ENCODE measurements at regions not wholly inside any gene's neighbourhood (a gene's known extent, or its start where the extent isn't known, plus 50 kb on each side); places are given as distances from the start of the nearest gene placed in this dataset.

- DNase-seq (ENCODE audit: low read depth in 1 of 2, low spot score in 1 of 2) = no peak
- TF ChIP-seq GABPA (IDR thresholded peaks at IDR 0.05; ENCODE audit: low read depth) = no peak
- no peak for TF ChIP-seq POLR2AphosphoS5 (IDR thresholded peaks at IDR 0.05; ENCODE audit: low read depth)
- no peak for TF ChIP-seq CTCF (IDR thresholded peaks at IDR 0.05; ENCODE audit: insufficient read depth, low read length)
- TF ChIP-seq REST (IDR thresholded peaks at IDR 0.05; ENCODE audit: insufficient replicate concordance, low read depth) = no peak
- TF ChIP-seq SPI1 (IDR thresholded peaks at IDR 0.05; ENCODE audit: borderline replicate concordance, low read depth) = no peak
- Histone ChIP-seq H3K27me3 (ENCODE audit: insufficient read depth, poor library complexity, severe bottlenecking) (no peaks in the 10 kb centered on the region), H3K4me3 (replicated peaks; ENCODE audit: insufficient read depth, low read length) (no peak overlapping the region), H3K27ac (replicated peaks) (no peak overlapping the region)
Observed at GRCh38 chr15:95346721-95347475, 983.6 kb upstream of the NR2F2 start.

GRCh38 chr15:95347837-95348236 is 982.7 kb upstream of the NR2F2 start:
- no peak for TF ChIP-seq REST (IDR thresholded peaks at IDR 0.05; ENCODE audit: insufficient replicate concordance, low read depth)
- Histone ChIP-seq H3K27me3 (ENCODE audit: insufficient read depth, poor library complexity, severe bottlenecking) (no peaks in the 10 kb centered on the region), H3K27ac (replicated peaks) (no peak overlapping the region), H3K4me3 (replicated peaks; ENCODE audit: insufficient read depth, low read length) (no peak overlapping the region)
- no peak for DNase-seq (ENCODE audit: low read depth in 1 of 2, low spot score in 1 of 2)

GRCh38 chr15:95350908-95351307 is 979.6 kb upstream of the NR2F2 start:
- Histone ChIP-seq H3K4me3 (replicated peaks; ENCODE audit: insufficient read depth, low read length) (no peak overlapping the region), H3K27me3 (ENCODE audit: insufficient read depth, poor library complexity, severe bottlenecking) (no peaks in the 10 kb centered on the region), H3K27ac (replicated peaks) (no peak overlapping the region)
- DNase-seq (ENCODE audit: low read depth in 1 of 2, low spot score in 1 of 2) = no peak
- TF ChIP-seq POLR2AphosphoS5 (IDR thresholded peaks at IDR 0.05; ENCODE audit: low read depth) (no peak), GABPA (IDR thresholded peaks at IDR 0.05; ENCODE audit: low read depth) (no peak), CTCF (IDR thresholded peaks at IDR 0.05; ENCODE audit: insufficient read depth, low read length) (no peak), REST (IDR thresholded peaks at IDR 0.05; ENCODE audit: insufficient replicate concordance, low read depth) (no peak), SPI1 (IDR thresholded peaks at IDR 0.05; ENCODE audit: borderline replicate concordance, low read depth) (no peak)
